Heart left ventricle (tissue), 13 donors: ENCODE measurements at regions not wholly inside any gene's neighbourhood (a gene's known extent, or its start where the extent isn't known, plus 50 kb on each side); places are given as distances from the start of the nearest gene placed in this dataset.

Source experiments
- CTCF ChIP-seq, 12 donors: fragments of 200-600 bp; sonication (generic) in 4 of 12; IDR thresholded peaks; one replicate each; pipeline versions ENCODE4 v1.5.0 to v1.8.0; 2018 to 2022; ENCODE audit warnings: antibody characterized with exemption in 12 of 12, mild to moderate bottlenecking in 5 of 12
- POLR2A ChIP-seq, 2 donors: fragments of 450-650 bp; IDR thresholded peaks; one replicate each; pipeline ENCODE4 v1.6.1; 2017; ENCODE audit warnings: antibody characterized with exemption in 2 of 2, mild to moderate bottlenecking in 2 of 2, moderate library complexity in 2 of 2
- donor health status: ischemic (EF 13 %, LVEDD 7.1; RV severe dilation, severe dysfunction).
- donor health status: DM: no; HTN: yes; CAD: no.
- donor health status: DM: no; HTN: no; CAD: no.
- donor health status: ischemic (EF 25% LVEDD 6.9; RV normal size, moderate dysfunction).
- donor health status: ischemic (EF 25% LVEDD 5.7; RV mildly dilated, moderate dysfunction).
- donor health status: ischemic (EF 35%, LVEDD 5.7; RV mildly dilated, moderate dysfunction).
- donor health status: nonischemic (EF 11% LVEDD 7.7; RV severe dilation, severe dysfunction).
- donor health status: DM: yes; HTN: yes; CAD: no.
- donor health status: PGD.
- donor health status: ischemic (EF 29% LVEDD 5.4; RV normal size, mild dysfunction).
- donor health status: nonischemic (EF 23%, LVEDD 6.1; RV moderate dilation, normal function).

- TF ChIP-seq POLR2A (IDR thresholded peaks at IDR 0.05): no peak
- TF ChIP-seq CTCF (IDR thresholded peaks at IDR 0.05): no peak
Observed at GRCh38 chr2:51881673-51882072, 849.7 kb upstream of the NRXN1 start.
